CD14-positive monocyte (primary cell): ENCODE measurements at regions not wholly inside any gene's neighbourhood (a gene's known extent, or its start where the extent isn't known, plus 50 kb on each side); places are given as distances from the start of the nearest gene placed in this dataset.

Source experiments
- DNase-seq, 3 donors: peaks; one replicate each; pipeline ENCODE4 v3.0.0-alpha.2; 2011 to 2022
- H2AFZ ChIP-seq: 2 replicates; pipeline ENCODE4 v1.6.0; 2012; ENCODE audit warnings: mild to moderate bottlenecking, low read depth, low read length, inconsistent platforms; ENCODE audit not compliant: insufficient read depth, poor library complexity, severe bottlenecking
- H3K27ac ChIP-seq, 2 donors: 1 replicate in 1 of 2; 2 replicates in 1 of 2; pipeline ENCODE4 v1.5.1; 2012 to 2013; ENCODE audit warnings: low read length in 2 of 2, control low read depth in 1 of 2, inconsistent platforms in 1 of 2, low read depth in 1 of 2, mild to moderate bottlenecking in 1 of 2
- H3K27me3 ChIP-seq, 2 donors: one replicate each; pipeline versions ENCODE4 v1.6.0 to v1.6.1; 2011 to 2013; ENCODE audit warnings: low read length in 2 of 2; ENCODE audit not compliant: control insufficient read depth in 2 of 2, insufficient read depth in 2 of 2
- H3K36me3 ChIP-seq, 2 donors: replicated peaks in 1 of 2; 1 replicate in 1 of 2; 2 replicates in 1 of 2; pipeline versions ENCODE4 v1.5.1 to v1.6.1; 2012 to 2013; ENCODE audit warnings: low read length in 2 of 2, control low read depth in 1 of 2, inconsistent platforms in 1 of 2, mild to moderate bottlenecking in 1 of 2; ENCODE audit not compliant: insufficient read depth in 2 of 2, control insufficient read depth in 1 of 2
- H3K4me1 ChIP-seq, 2 donors: 1 replicate in 1 of 2; 2 replicates in 1 of 2; pipeline versions ENCODE4 v1.5.1 to v1.6.1; 2012 to 2013; ENCODE audit warnings: low read length in 2 of 2, control low read depth in 1 of 2, inconsistent platforms in 1 of 2, mild to moderate bottlenecking in 1 of 2, moderate library complexity in 1 of 2; ENCODE audit not compliant: insufficient read depth in 2 of 2, control insufficient read depth in 1 of 2
- H3K4me2 ChIP-seq: replicated peaks from 2 replicates; pipeline ENCODE3; 2012; ENCODE audit warnings: low read length, moderate library complexity, mild to moderate bottlenecking; ENCODE audit not compliant: poor library complexity, severe bottlenecking; ENCODE audit errors: extremely low read depth
- H3K4me3 ChIP-seq, 3 experiments: fragments of 200-600 bp in 1 of 3; sonication (generic) in 1 of 3; replicated peaks in 1 of 3; 1 replicate in 2 of 3; 2 replicates in 1 of 3; pipeline ENCODE4 v1.5.1; 2011 to 2013; ENCODE audit warnings: low read length in 3 of 3, mild to moderate bottlenecking in 3 of 3, control low read depth in 2 of 3, low read depth in 2 of 3, inconsistent platforms in 1 of 3, moderate library complexity in 1 of 3
- H3K79me2 ChIP-seq: 2 replicates; pipeline ENCODE4 v1.6.0; 2012; ENCODE audit warnings: mild to moderate bottlenecking, control low read depth, inconsistent platforms, low read length, moderate library complexity; ENCODE audit not compliant: insufficient read depth
- H3K9ac ChIP-seq: 2 replicates; pipeline ENCODE4 v1.6.0; 2017; ENCODE audit warnings: low read length, mild to moderate bottlenecking; ENCODE audit not compliant: insufficient read depth, poor library complexity, severe bottlenecking
- H3K9me3 ChIP-seq, 2 donors: replicated peaks in 1 of 2; 1 replicate in 1 of 2; 2 replicates in 1 of 2; pipeline versions ENCODE4 v1.5.1 to v1.6.1; 2012 to 2013; ENCODE audit warnings: low read length in 2 of 2, control low read depth in 1 of 2; ENCODE audit not compliant: control insufficient read depth in 1 of 2, insufficient read depth in 1 of 2
- H4K20me1 ChIP-seq: 2 replicates; pipeline ENCODE4 v1.6.0; 2012; ENCODE audit warnings: mild to moderate bottlenecking, low read length, control low read depth, moderate library complexity; ENCODE audit not compliant: insufficient read depth
- H3K27ac Mint-ChIP-seq, 7 donors: one replicate each; pipeline ENCODE4 v1.8.0; 2020; ENCODE audit warnings: mild to moderate bottlenecking in 7 of 7, mixed read lengths in 7 of 7, moderate library complexity in 6 of 7, inconsistent platforms in 2 of 7
- H3K27me3 Mint-ChIP-seq, 3 donors: one replicate each; pipeline ENCODE4 v1.8.0; 2021 to 2022; ENCODE audit warnings: low read depth in 3 of 3, mild to moderate bottlenecking in 3 of 3, mixed read lengths in 3 of 3, moderate library complexity in 3 of 3, inconsistent platforms in 1 of 3
- H3K36me3 Mint-ChIP-seq, 2 donors: one replicate each; pipeline ENCODE4 v1.8.0; 2020; ENCODE audit warnings: mixed read lengths in 2 of 2, inconsistent platforms in 1 of 2, mild to moderate bottlenecking in 1 of 2
- H3K4me1 Mint-ChIP-seq: one replicate; pipeline ENCODE4 v1.8.0; 2020; ENCODE audit warnings: mild to moderate bottlenecking, mixed read lengths
- H3K4me3 Mint-ChIP-seq, 2 donors: one replicate each; pipeline ENCODE4 v1.8.0; 2020; ENCODE audit warnings: mild to moderate bottlenecking in 2 of 2, mixed read lengths in 2 of 2, moderate library complexity in 1 of 2
- H3K9me3 Mint-ChIP-seq, 7 donors: one replicate each; pipeline ENCODE4 v1.8.0; 2020 to 2022; ENCODE audit warnings: mixed read lengths in 7 of 7, mild to moderate bottlenecking in 6 of 7, moderate library complexity in 6 of 7, inconsistent platforms in 2 of 7
- CTCF ChIP-seq: fragments of 200-600 bp; IDR thresholded peaks from one replicate; pipeline ENCODE4 v1.8.0; 2022; ENCODE audit warnings: antibody characterized with exemption, mild to moderate bottlenecking
- WGBS: methylation state at CpG from one replicate; pipeline ENCODE4 v1.1.5; 2013; ENCODE audit warnings: missing lambda C conversion rate; ENCODE audit not compliant: insufficient coverage; 5-methylcytosine and 5-hydroxymethylcytosine counted together
- intact Hi-C, 2 donors: fragments of 100-400 bp; cut with micrococcal nuclease; formaldehyde crosslinking; loops; one replicate each; pipeline versions ENCODE4 v1.15.0 to v1.15.1; 2023

- intact Hi-C loops, result no loop called here
These were observed 1005.4 kb upstream of the DDX18 start for GRCh38 chr2:116809109-116809508.

GRCh38 chr2:116810071-116810470 is 1004.4 kb upstream of the DDX18 start:
- no peaks in the 10 kb centered on the region for H3K4me1 Mint-ChIP-seq
- H3K27ac Mint-ChIP-seq, result no peak overlapping the region
- Histone ChIP-seq H3K27ac (no peak overlapping the region), H3K9me3 (no peaks in the 10 kb centered on the region), H3K9ac (no peak overlapping the region), H3K4me1 (no peaks in the 10 kb centered on the region), H3K4me3 (no peak overlapping the region), H3K36me3 (no peaks in the 10 kb centered on the region), H3K79me2 (no peaks in the 10 kb centered on the region), H3K27me3 (no peaks in the 10 kb centered on the region), H2AFZ (no peak overlapping the region), H3K4me2 (no peak overlapping the region), H4K20me1 (no peaks in the 10 kb centered on the region)
- H3K9me3 Mint-ChIP-seq, result peaks cover 0 to 6% (median 2%) of the 10 kb centered on the region in 7 donors
- peaks cover 0 to 2% (median 0%) of the 10 kb centered on the region in 3 donors for H3K27me3 Mint-ChIP-seq
- no peaks in the 10 kb centered on the region for H3K36me3 Mint-ChIP-seq
- no peak overlapping the region for H3K4me3 Mint-ChIP-seq
- WGBS, result no CpG with 5 or more reads among the region's 4 CpGs
- no peak for DNase-seq
- TF ChIP-seq CTCF, result no peak
- intact Hi-C loops, result no loop called here

More at GRCh38 chr2:116809109-116809508, 1005.4 kb upstream of the DDX18 start:
- Mint-ChIP-seq H3K27ac (no peak overlapping the region), H3K9me3 (peaks cover 0 to 9% (median 2%) of the 10 kb centered on the region in 7 donors), H3K4me3 (no peak overlapping the region), H3K36me3 (no peaks in the 10 kb centered on the region), H3K27me3 (peaks cover 0 to 2% (median 0%) of the 10 kb centered on the region in 3 donors), H3K4me1 (no peaks in the 10 kb centered on the region)
- no peak for TF ChIP-seq CTCF
- H3K9me3 ChIP-seq, result no peaks in the 10 kb centered on the region
- no peak overlapping the region for H3K4me2 ChIP-seq
- H3K79me2 ChIP-seq, result no peaks in the 10 kb centered on the region
- H3K27ac ChIP-seq, result no peak overlapping the region
- no peak overlapping the region for H3K4me3 ChIP-seq
- no peaks in the 10 kb centered on the region for H3K36me3 ChIP-seq
- DNase-seq, result no peak
- no peaks in the 10 kb centered on the region for H4K20me1 ChIP-seq
- no peaks in the 10 kb centered on the region for H3K4me1 ChIP-seq
- no peak overlapping the region for H2AFZ ChIP-seq
- H3K27me3 ChIP-seq, result no peaks in the 10 kb centered on the region
- no peak overlapping the region for H3K9ac ChIP-seq
